ENCODE measurements at regions not wholly inside any gene's neighbourhood (a gene's known extent, or its start where the extent isn't known, plus 50 kb on each side); places are given as distances from the start of the nearest gene placed in this dataset.
"Not testable (repeated sequence)": the region's sequence is repeated elsewhere in the genome, so short reads cannot be mapped to it uniquely, and the experiment has no call there.

- no peak for DNase-seq (ENCODE audit: low read depth in 2 of 2)
Observed at GRCh38 chr20:53748176-53748575, 154.5 kb upstream of the ZNF217 start.

GRCh38 chr20:53743607-53744260 lies 150.1 kb upstream of the ZNF217 start:
- no peak for DNase-seq (ENCODE audit: low read depth in 2 of 2)

- no peak for DNase-seq (ENCODE audit: low read depth in 2 of 2)
Observed at GRCh38 chr20:53742685-53743081, 149.0 kb upstream of the ZNF217 start.

- no peak for DNase-seq (ENCODE audit: low read depth in 2 of 2)
Observed at GRCh38 chr20:53741726-53742028, 148.0 kb upstream of the ZNF217 start.

- DNase-seq (ENCODE audit: low read depth in 2 of 2) = no peak
Observed at GRCh38 chr20:53739799-53740785, 146.5 kb upstream of the ZNF217 start.

- no peak for DNase-seq (ENCODE audit: low read depth in 2 of 2)
Observed at GRCh38 chr20:53738945-53739798, 145.5 kb upstream of the ZNF217 start.

GRCh38 chr20:53738039-53738944 lies 144.7 kb upstream of the ZNF217 start:
- DNase-seq (ENCODE audit: low read depth in 2 of 2) = peak; percentile 80 to 82

- peak in 1 of 2 experiments; percentile 65 for DNase-seq (ENCODE audit: low read depth in 2 of 2)
Observed at GRCh38 chr20:53737396-53738038, 143.9 kb upstream of the ZNF217 start.

GRCh38 chr20:53736757-53737395 lies 143.2 kb upstream of the ZNF217 start:
- DNase-seq (ENCODE audit: low read depth in 2 of 2) = no peak

- no peak for DNase-seq (ENCODE audit: low read depth in 2 of 2)
Observed at GRCh38 chr20:53736122-53736756, 142.6 kb upstream of the ZNF217 start.

GRCh38 chr20:53735536-53736050 lies 142.0 kb upstream of the ZNF217 start:
- DNase-seq (ENCODE audit: low read depth in 2 of 2) = peak; percentile 92 to 93

GRCh38 chr20:53734006-53734688 lies 140.5 kb upstream of the ZNF217 start:
- no peak for DNase-seq (ENCODE audit: low read depth in 2 of 2)

GRCh38 chr20:53731595-53731994 lies 138.0 kb upstream of the ZNF217 start:
- no peak for DNase-seq (ENCODE audit: low read depth in 2 of 2)

- DNase-seq (ENCODE audit: low read depth in 2 of 2) = no peak
Observed at GRCh38 chr20:53728359-53728758, 134.7 kb upstream of the ZNF217 start.

- not testable (repeated sequence) for DNase-seq (ENCODE audit: low read depth in 2 of 2)
Observed at GRCh38 chr20:53727239-53727638, 133.6 kb upstream of the ZNF217 start.

- no peak for DNase-seq (ENCODE audit: low read depth in 2 of 2)
Observed at GRCh38 chr20:53725575-53725970, 131.9 kb upstream of the ZNF217 start.

GRCh38 chr20:53723621-53724020 lies 130.0 kb upstream of the ZNF217 start:
- no peak for DNase-seq (ENCODE audit: low read depth in 2 of 2)

GRCh38 chr20:53723045-53723444 lies 129.4 kb upstream of the ZNF217 start:
- no peak for DNase-seq (ENCODE audit: low read depth in 2 of 2)

Measured in fibroblast of skin of left quadriceps (primary cell).